ENCODE measurements at regions not wholly inside any gene's neighbourhood (a gene's known extent, or its start where the extent isn't known, plus 50 kb on each side); places are given as distances from the start of the nearest gene placed in this dataset.

DNA sequence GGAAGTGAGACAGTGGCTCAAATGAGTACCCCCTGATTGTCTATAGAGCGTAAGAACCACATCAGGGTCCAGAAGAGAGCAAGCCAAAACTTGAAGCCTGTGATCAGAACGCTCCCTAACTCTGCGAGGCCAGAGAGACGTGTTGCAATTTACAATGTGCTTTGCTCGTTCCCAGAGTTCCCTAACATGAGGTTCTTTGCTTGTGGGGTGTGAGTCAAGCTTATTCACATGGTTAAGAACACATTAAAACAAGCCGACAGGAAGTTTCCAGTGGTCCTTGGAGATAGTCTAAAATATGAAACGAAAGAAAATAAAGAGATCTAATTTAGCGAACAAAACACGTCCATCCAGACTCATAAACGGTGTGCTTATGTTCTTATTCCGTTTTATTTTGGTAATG lies 702.3 kb downstream of the TRIML1 start:
- POLR2A ChIA-PET, result no interaction called here
- H3K4me3 ChIP-seq (ENCODE audit: low read depth, low read length), result no peak overlapping the region
- TF ChIP-seq CTCF (IDR thresholded peaks at IDR 0.05; ENCODE audit: insufficient read depth, low read length, missing control alignments), result no peak
- CTCF ChIA-PET, result no interaction called here
- DNase-seq (ENCODE audit: low read depth, low spot score), result no peak

- no peak overlapping the region for H3K4me3 ChIP-seq (ENCODE audit: low read depth, low read length)
- CTCF ChIA-PET, result interaction anchor here (1.1 kb wide), 1 partner anchor 15 kb away, joined by 3 read pairs; no protein-coding TSS in a partner anchor
- no peak for TF ChIP-seq CTCF (IDR thresholded peaks at IDR 0.05; ENCODE audit: insufficient read depth, low read length, missing control alignments)
- DNase-seq (ENCODE audit: low read depth, low spot score), result no peak
- POLR2A ChIA-PET, result no interaction called here
Measured at GRCh38 chr4:188854436-188854835, 715.2 kb downstream of the TRIML1 start.

- POLR2A ChIA-PET, result no interaction called here
- H3K4me3 ChIP-seq (ENCODE audit: low read depth, low read length), result no peak overlapping the region
- CTCF ChIA-PET, result no interaction called here
- TF ChIP-seq CTCF (IDR thresholded peaks at IDR 0.05; ENCODE audit: insufficient read depth, low read length, missing control alignments), result no peak
- DNase-seq (ENCODE audit: low read depth, low spot score), result no peak
Measured at GRCh38 chr4:188858696-188859095, 719.5 kb downstream of the TRIML1 start.

GRCh38 chr4:188864741-188865140 lies 725.5 kb downstream of the TRIML1 start:
- TF ChIP-seq CTCF (IDR thresholded peaks at IDR 0.05; ENCODE audit: insufficient read depth, low read length, missing control alignments), result no peak
- ChIA-PET POLR2A (no interaction called here), CTCF (no interaction called here)
- no peak for DNase-seq (ENCODE audit: low read depth, low spot score)
- H3K4me3 ChIP-seq (ENCODE audit: low read depth, low read length), result no peak overlapping the region

GRCh38 chr4:188867796-188868195 lies 728.6 kb downstream of the TRIML1 start:
- no peak overlapping the region for H3K4me3 ChIP-seq (ENCODE audit: low read depth, low read length)
- no peak for DNase-seq (ENCODE audit: low read depth, low spot score)
- TF ChIP-seq CTCF (IDR thresholded peaks at IDR 0.05; ENCODE audit: insufficient read depth, low read length, missing control alignments), result no peak
- CTCF ChIA-PET, result no interaction called here
- POLR2A ChIA-PET, result no interaction called here

DNA sequence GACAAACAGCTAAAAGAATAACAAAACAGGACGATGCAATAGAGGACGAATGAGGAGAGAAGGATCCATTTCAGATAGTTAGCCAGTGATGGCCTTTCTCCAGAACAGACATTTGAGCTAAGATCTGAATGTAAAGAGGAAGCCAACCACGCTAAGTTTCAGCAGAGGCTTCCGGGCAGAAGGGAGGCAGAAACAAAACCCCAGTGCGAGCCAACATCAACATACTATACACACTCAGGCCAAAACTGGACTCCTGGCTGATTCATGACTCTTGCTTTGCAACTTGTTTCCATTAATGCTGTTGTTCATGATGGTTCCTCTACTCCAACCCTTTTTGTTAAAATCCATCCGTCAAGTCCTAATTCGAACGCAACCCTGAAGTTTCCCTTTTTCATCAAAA lies 730.3 kb downstream of the TRIML1 start:
- TF ChIP-seq CTCF (IDR thresholded peaks at IDR 0.05; ENCODE audit: insufficient read depth, low read length, missing control alignments), result no peak
- no peak overlapping the region for H3K4me3 ChIP-seq (ENCODE audit: low read depth, low read length)
- ChIA-PET CTCF (interaction anchor here (1.1 kb wide), 1 partner anchor 16 kb away, joined by 3 read pairs; no protein-coding TSS in a partner anchor), POLR2A (no interaction called here)
- DNase-seq (ENCODE audit: low read depth, low spot score), result no peak
